ENCODE measurements at regions not wholly inside any gene's neighbourhood (a gene's known extent, or its start where the extent isn't known, plus 50 kb on each side); places are given as distances from the start of the nearest gene placed in this dataset.

DNA sequence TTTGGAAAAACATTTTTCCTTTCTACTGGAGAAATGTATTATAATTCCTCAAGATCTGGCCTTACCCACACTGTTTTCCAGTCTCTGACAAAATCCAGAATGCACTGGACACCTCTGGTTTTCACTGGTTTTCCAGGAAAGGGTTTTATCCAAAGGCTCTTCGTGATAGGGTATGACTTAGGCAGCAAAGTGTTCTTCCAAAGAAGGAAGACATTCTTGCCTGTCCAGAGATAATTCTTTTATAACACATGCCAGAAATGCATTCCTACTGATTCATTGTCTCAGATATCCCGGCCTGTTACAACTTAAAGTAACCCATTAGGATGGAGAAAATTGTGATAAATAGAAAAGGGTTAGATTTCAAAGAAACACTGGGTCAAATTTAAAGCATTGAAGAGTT lies 2343.1 kb downstream of the PCDH7 start:
- TF ChIP-seq, protein P1, sequence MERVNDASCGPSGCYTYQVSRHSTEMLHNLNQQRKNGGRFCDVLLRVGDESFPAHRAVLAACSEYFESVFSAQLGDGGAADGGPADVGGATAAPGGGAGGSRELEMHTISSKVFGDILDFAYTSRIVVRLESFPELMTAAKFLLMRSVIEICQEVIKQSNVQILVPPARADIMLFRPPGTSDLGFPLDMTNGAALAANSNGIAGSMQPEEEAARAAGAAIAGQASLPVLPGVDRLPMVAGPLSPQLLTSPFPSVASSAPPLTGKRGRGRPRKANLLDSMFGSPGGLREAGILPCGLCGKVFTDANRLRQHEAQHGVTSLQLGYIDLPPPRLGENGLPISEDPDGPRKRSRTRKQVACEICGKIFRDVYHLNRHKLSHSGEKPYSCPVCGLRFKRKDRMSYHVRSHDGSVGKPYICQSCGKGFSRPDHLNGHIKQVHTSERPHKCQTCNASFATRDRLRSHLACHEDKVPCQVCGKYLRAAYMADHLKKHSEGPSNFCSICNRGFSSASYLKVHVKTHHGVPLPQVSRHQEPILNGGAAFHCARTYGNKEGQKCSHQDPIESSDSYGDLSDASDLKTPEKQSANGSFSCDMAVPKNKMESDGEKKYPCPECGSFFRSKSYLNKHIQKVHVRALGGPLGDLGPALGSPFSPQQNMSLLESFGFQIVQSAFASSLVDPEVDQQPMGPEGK (CRISPR knock-in tag; IDR thresholded peaks at IDR 0.05; ENCODE audit: borderline replicate concordance): no peak
- TF ChIP-seq ZFP3 (CRISPR knock-in tag; IDR thresholded peaks at IDR 0.05) (no peak), ARNTL (CRISPR knock-in tag; IDR thresholded peaks at IDR 0.05; ENCODE audit: borderline replicate concordance, low read depth) (no peak), OSR1 (CRISPR knock-in tag; IDR thresholded peaks at IDR 0.05) (no peak), ISL1 (CRISPR knock-in tag; IDR thresholded peaks at IDR 0.05) (peak; percentile 71; the same call in 1 of the 2 replicates), ZC3H10 (CRISPR knock-in tag; IDR thresholded peaks at IDR 0.05) (peak; percentile 57; the same call in 1 of the 2 replicates), ZFP30 (CRISPR knock-in tag; IDR thresholded peaks at IDR 0.05) (no peak), TOX (CRISPR knock-in tag; IDR thresholded peaks at IDR 0.05; ENCODE audit: borderline replicate concordance) (peak; percentile 73)
- TF ChIP-seq, protein P2, sequence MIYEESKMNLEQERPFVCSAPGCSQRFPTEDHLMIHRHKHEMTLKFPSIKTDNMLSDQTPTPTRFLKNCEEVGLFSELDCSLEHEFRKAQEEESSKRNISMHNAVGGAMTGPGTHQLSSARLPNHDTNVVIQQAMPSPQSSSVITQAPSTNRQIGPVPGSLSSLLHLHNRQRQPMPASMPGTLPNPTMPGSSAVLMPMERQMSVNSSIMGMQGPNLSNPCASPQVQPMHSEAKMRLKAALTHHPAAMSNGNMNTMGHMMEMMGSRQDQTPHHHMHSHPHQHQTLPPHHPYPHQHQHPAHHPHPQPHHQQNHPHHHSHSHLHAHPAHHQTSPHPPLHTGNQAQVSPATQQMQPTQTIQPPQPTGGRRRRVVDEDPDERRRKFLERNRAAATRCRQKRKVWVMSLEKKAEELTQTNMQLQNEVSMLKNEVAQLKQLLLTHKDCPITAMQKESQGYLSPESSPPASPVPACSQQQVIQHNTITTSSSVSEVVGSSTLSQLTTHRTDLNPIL (CRISPR knock-in tag; IDR thresholded peaks at IDR 0.05; ENCODE audit: low read depth): no peak

All from SK-N-SH treated with all-trans-retinoic acid at 6 μM for 48 hours (cell line).